ENCODE measurements at regions not wholly inside any gene's neighbourhood (a gene's known extent, or its start where the extent isn't known, plus 50 kb on each side); places are given as distances from the start of the nearest gene placed in this dataset.

- intact Hi-C loops (cut with DNase I; ENCODE audit: low total_unique reads) = no loop called here
- Histone ChIP-seq H3K27ac (no peak overlapping the region), H3K27me3 (no peaks in the 10 kb centered on the region), H3K9me3 (peaks cover 0 to 9% (median 0%) of the 10 kb centered on the region in 4 donors), H3K4me1 (no peaks in the 10 kb centered on the region), H3K36me3 (no peaks in the 10 kb centered on the region), H3K4me3 (no peak overlapping the region)
- no peak for DNase-seq
- TF ChIP-seq POLR2AphosphoS5 (IDR thresholded peaks at IDR 0.05) (no peak), POLR2A (IDR thresholded peaks at IDR 0.05) (no peak), CTCF (IDR thresholded peaks at IDR 0.05) (no peak), EP300 (IDR thresholded peaks at IDR 0.05) (no peak)
- 63 to 77% (median 68%) methylated on average over 2 of the region's 2 CpGs for WGBS, 5 donors
Measured at GRCh38 chr4:100034023-100034664, 84.1 kb upstream of the H2AZ1 start.

GRCh38 chr4:100026066-100026465 is 76.0 kb upstream of the H2AZ1 start:
- intact Hi-C loops (cut with DNase I; ENCODE audit: low total_unique reads) = no loop called here
- Histone ChIP-seq H3K36me3 (no peaks in the 10 kb centered on the region), H3K27me3 (no peaks in the 10 kb centered on the region), H3K9me3 (no peaks in the 10 kb centered on the region), H3K4me3 (no peak overlapping the region), H3K4me1 (no peaks in the 10 kb centered on the region), H3K27ac (no peak overlapping the region)
- TF ChIP-seq POLR2A (IDR thresholded peaks at IDR 0.05) (no peak), EP300 (IDR thresholded peaks at IDR 0.05) (no peak), CTCF (IDR thresholded peaks at IDR 0.05) (no peak), POLR2AphosphoS5 (IDR thresholded peaks at IDR 0.05) (no peak)
- DNase-seq = no peak
- 77 to 89% (median 87%) methylated on average over 5 of the region's 5 CpGs for WGBS, 5 donors

- no peaks in the 10 kb centered on the region for H3K36me3 ChIP-seq
- no peak overlapping the region for H3K4me3 ChIP-seq
- H3K27me3 ChIP-seq = no peaks in the 10 kb centered on the region
- H3K9me3 ChIP-seq = no peaks in the 10 kb centered on the region
- no peak for DNase-seq
- intact Hi-C loops (cut with DNase I; ENCODE audit: low total_unique reads) = no loop called here
- no peak overlapping the region for H3K27ac ChIP-seq
- H3K4me1 ChIP-seq = no peaks in the 10 kb centered on the region
- TF ChIP-seq POLR2AphosphoS5 (IDR thresholded peaks at IDR 0.05) = no peak
- no peak for TF ChIP-seq CTCF (IDR thresholded peaks at IDR 0.05)
- no peak for TF ChIP-seq POLR2A (IDR thresholded peaks at IDR 0.05)
- TF ChIP-seq EP300 (IDR thresholded peaks at IDR 0.05) = no peak
Measured at GRCh38 chr4:100023800-100024199, 73.7 kb upstream of the H2AZ1 start.

- Histone ChIP-seq H3K27ac (no peak overlapping the region), H3K4me1 (no peaks in the 10 kb centered on the region)
Measured at GRCh38 chr4:100022792-100023222, 72.7 kb upstream of the H2AZ1 start.

More at GRCh38 chr4:100022792-100023222, 72.7 kb upstream of the H2AZ1 start:
- no peaks in the 10 kb centered on the region for H3K36me3 ChIP-seq
- H3K4me3 ChIP-seq = no peak overlapping the region
- H3K27me3 ChIP-seq = no peaks in the 10 kb centered on the region
- 37 to 56% (median 50%) methylated on average over 5 of the region's 5 CpGs for WGBS, 5 donors
- no peaks in the 10 kb centered on the region for H3K9me3 ChIP-seq
- intact Hi-C loops (cut with DNase I; ENCODE audit: low total_unique reads) = no loop called here
- TF ChIP-seq CTCF (IDR thresholded peaks at IDR 0.05) (no peak), POLR2A (IDR thresholded peaks at IDR 0.05) (no peak), EP300 (IDR thresholded peaks at IDR 0.05) (no peak), POLR2AphosphoS5 (IDR thresholded peaks at IDR 0.05) (no peak)
- peak in 1 of 2 donors; percentile 58 for DNase-seq
